GM10248 (cell line): ENCODE measurements at regions not wholly inside any gene's neighbourhood (a gene's known extent, or its start where the extent isn't known, plus 50 kb on each side); places are given as distances from the start of the nearest gene placed in this dataset.

Experiments used
- CTCF ChIA-PET: fragments of 300-600 bp; sonication (Branson Sonifier 250); formaldehyde crosslinking; extraction: SDS; loops from one replicate; lab custom pipeline; 2021; ENCODE audit warnings: antibody characterized with exemption; lab: Yijun Ruan, JAX
- POLR2A ChIA-PET: fragments of 350-650 bp; sonication (Branson Sonifier 250); formaldehyde crosslinking; extraction: SDS; loops from one replicate; lab custom pipeline; 2020; ENCODE audit warnings: antibody characterized with exemption; lab: Yijun Ruan, JAX
- DNase-seq: peaks from one replicate; pipeline ENCODE4 v3.0.0; 2012; ENCODE audit errors: extremely low spot score
- CTCF ChIP-seq: IDR thresholded peaks from 2 replicates; pipeline ENCODE4 v1.5.1; 2012; ENCODE audit warnings: mild to moderate bottlenecking, low read depth; ENCODE audit errors: extremely low read depth, missing control alignments, control extremely low read depth

GRCh38 chr12:93944911-93945310 is 203.5 kb upstream of the PLXNC1 start:
- TF ChIP-seq CTCF: no peak
- CTCF ChIA-PET: no interaction called here
- POLR2A ChIA-PET: no interaction called here
- no peak for DNase-seq

- TF ChIP-seq CTCF: no peak
- ChIA-PET POLR2A (no interaction called here), CTCF (no interaction called here)
- no peak for DNase-seq
Observed at GRCh38 chr12:93946542-93947150, 201.7 kb upstream of the PLXNC1 start.

GRCh38 chr12:93947486-93947885 is 200.9 kb upstream of the PLXNC1 start:
- ChIA-PET POLR2A (no interaction called here), CTCF (interaction anchor here (1.0 kb wide), 1 partner anchor 13 kb away, joined by 5 read pairs; no protein-coding TSS in a partner anchor)
- no peak for TF ChIP-seq CTCF
- no peak for DNase-seq

GRCh38 chr12:93950311-93950710 is 198.1 kb upstream of the PLXNC1 start:
- no peak for TF ChIP-seq CTCF
- DNase-seq: no peak
- ChIA-PET POLR2A (no interaction called here), CTCF (no interaction called here)

- CTCF ChIA-PET: interaction anchor here (0.7 to 1.2 kb wide), 2 partner anchors 8 to 16 kb away, joined by 3 read pairs; no protein-coding TSS in a partner anchor
- no peak for DNase-seq
- TF ChIP-seq CTCF: no peak
- POLR2A ChIA-PET: no interaction called here
Observed at GRCh38 chr12:93954166-93955112, 193.9 kb upstream of the PLXNC1 start.

- TF ChIP-seq CTCF: no peak
- DNase-seq: no peak
- POLR2A ChIA-PET: no interaction called here
- CTCF ChIA-PET: interaction anchor here (1.0 kb wide), 1 partner anchor 11 kb away, joined by 3 read pairs; no protein-coding TSS in a partner anchor
Observed at GRCh38 chr12:93956551-93956950, 191.8 kb upstream of the PLXNC1 start.
